T-helper 1 cell treated with Interleukin-12 subunit alpha and Interleukin-12 subunit beta and Interleukin-4 antibody, amounts not matched to agents 30 ng/mL and 1 ng/mL, for 36 hours (primary cell): ENCODE measurements at regions not wholly inside any gene's neighbourhood (a gene's known extent, or its start where the extent isn't known, plus 50 kb on each side); places are given as distances from the start of the nearest gene placed in this dataset.

Experiments used
- intact Hi-C: fragments of 100-400 bp; cut with micrococcal nuclease; formaldehyde crosslinking; loops from one replicate; pipeline ENCODE4 v1.15.1; 2024

DNA sequence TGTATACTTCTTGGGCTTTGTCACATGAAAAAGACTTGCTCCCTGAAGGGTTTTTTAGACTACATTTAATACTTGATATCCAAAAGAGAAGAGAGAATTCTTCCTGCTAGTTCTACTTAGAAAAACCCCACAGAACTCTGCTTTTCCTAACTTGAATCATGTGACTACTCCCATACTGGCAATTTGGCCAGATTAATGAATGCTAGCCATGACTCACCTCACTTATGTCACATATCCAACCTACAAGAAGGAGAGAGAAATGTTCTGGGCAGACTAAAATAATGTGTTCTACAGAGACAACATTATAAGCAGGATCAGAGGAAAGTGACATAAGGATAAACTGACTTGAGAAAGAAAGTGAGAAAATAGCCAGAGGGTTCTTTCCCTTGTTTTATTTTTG is 249.3 kb upstream of the GULP1 start:
- intact Hi-C loops = no loop called here

DNA sequence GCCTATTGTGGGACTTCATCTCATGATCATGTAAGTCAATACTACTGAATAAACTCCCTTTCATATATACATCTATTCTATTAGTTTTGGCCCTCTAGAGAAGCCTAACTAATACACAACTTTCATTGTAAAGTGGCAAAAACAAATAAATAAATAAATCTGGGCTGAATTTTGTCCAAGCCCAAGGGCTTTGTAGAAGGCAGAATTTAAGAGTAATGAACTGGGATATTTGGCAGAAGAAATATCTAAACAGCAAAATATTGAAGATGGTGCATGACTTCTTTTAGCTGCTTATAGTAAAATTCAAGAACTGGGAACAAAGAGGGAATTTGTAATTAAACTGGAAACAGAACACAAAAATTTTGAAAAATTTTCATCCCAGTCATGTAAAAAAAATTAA is 246.7 kb upstream of the GULP1 start:
- intact Hi-C loops = no loop called here

DNA sequence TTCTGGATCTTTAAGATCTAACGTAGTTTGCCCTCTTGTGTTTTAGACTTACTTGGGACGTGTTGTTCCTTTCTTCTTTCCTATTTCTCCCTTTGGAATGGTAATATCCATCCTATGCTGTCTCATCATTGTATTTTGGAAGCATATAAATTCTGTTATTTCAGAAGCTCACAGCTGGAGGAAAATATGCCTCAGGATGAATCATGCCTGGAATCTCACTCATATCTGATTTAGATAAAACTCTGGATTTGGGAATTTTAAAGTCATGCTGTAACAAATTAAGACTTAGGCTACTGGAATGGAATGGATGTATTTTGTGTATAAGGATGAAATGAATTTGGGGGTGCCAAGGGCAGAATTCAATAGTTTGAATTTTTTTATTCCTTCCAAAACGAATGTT is 245.2 kb upstream of the GULP1 start:
- intact Hi-C loops = no loop called here

DNA sequence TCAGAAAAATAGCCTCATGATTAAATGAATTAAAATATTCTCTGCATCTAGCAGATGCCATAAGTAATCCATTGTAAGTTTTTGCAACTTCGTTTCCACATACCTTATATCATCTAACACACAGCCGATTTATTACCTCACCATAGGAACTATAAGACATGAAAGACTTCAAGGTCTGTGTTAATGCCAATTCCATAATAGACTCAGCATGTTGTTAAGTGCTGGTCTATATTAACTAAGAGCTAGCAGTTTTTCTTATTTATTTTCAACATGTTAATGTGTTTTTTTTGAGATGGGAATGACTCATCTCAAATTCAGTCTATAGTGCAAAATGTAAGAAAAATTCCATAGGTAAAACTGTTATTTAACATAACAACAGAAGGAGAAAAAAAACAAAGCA is 243.9 kb upstream of the GULP1 start:
- intact Hi-C loops = no loop called here

DNA sequence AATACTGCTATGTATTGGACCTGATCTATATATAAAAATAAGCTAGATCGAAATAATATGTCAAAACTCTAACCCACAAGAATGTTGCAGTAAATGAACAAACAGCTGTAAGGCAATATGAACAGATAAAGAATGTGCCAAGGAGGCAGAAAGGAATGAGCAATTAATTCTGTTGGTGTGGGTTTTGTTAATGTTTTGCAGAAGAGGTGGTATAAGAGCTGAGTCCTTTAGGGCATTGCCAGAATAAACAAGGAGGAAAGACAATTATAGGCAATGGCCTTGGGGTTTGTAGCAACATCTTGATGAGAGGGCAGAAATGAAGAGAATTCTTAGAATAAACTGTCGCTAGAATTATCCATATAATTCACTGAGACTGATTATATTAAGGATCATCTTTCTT is 240.9 kb upstream of the GULP1 start:
- intact Hi-C loops = no loop called here

DNA sequence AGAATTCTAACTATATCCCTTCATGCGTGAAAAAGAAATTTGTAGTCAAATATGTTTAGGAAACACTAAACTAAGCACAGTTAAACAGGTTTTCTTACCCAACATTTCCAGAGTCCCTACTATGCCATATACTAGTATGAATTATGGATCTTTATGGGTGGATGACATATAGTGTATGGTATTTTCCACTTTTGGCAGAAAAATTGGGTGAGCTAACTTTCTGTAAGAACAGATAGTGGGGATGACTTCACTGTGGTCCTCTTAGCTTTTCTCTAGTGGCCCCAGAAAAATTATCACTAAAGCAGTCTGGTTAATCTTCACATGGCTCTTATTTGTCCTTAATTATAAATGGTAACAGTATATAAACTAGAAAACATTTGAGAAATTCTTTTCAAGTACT is 240.0 kb upstream of the GULP1 start:
- intact Hi-C loops = no loop called here

DNA sequence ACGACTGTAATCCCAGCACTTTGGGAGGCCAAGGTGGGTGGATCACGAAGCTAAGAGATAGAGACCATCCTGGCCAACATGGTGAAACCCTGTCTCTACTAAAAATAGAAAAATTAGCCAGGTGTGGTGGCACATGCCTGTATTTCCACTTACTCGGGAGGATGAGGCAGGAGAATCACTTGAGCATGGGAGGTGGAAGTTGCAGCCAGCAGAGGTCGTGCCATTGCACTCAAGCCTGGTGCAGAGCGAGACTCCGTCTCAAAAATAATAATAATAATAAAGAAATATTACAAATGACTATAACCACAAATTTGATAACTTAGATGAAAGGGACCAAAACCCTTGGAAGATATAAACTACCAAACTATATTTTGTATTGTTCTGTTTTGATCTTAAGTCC is 226.3 kb upstream of the GULP1 start:
- intact Hi-C loops = no loop called here

DNA sequence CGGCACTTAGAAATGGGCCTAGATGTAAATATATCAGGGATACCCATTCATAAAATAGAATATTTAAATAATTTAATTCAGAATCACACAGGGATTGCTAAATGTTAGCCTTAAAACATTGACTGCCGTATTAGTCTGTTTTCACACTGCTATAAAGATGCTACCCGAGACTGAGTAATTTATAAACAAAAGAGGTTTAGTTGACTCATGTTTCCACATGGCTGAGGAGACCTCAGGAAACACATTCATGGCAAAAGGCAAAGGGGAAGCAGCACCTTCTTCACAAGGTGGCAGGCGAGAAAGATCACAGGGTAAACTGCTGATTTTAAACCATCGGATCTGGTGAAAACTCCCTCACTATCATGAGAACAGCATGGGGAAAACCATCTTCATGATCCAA is 223.6 kb upstream of the GULP1 start:
- intact Hi-C loops = no loop called here

DNA sequence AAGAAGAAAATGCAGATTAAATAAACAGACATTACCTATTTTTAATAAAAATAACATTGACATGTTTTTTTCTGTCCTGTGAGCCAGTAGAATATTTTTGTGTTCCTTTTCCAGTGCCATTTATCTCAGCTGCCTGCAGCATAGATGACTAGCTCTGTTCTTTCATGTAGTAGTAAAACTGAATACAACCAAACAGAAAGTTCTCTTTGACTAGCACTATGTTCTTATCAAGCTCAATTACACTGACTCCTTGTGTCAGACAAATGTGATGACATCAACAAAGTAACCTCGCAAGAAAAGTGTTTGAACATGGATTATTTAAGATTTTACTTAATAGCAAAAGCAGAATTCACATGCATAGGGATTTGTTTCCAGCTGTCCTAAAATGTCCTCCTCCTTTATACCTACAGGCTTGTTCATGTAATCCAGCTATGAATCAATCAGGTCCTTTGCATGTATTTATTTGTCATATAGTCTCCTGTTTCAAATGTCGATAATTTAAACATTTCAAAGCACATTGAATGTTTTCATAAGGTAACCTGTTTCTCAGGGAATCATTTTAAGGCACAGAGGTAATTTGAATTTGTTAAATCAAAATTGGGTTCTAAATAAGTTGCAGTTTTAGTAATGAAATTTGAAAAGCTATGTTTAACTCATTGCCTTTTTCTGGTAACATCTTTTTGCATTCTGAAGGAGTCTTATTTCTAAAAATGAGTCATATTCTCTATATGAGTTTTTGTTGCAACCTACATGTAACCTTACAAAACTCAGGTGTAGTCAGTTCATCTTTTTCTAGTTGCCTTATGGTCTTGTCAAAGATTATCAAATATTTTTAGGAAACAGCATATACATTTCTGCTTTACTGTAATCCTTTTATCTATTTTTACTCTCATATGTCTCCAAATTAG is 215.3 kb upstream of the GULP1 start:
- intact Hi-C loops = no loop called here

DNA sequence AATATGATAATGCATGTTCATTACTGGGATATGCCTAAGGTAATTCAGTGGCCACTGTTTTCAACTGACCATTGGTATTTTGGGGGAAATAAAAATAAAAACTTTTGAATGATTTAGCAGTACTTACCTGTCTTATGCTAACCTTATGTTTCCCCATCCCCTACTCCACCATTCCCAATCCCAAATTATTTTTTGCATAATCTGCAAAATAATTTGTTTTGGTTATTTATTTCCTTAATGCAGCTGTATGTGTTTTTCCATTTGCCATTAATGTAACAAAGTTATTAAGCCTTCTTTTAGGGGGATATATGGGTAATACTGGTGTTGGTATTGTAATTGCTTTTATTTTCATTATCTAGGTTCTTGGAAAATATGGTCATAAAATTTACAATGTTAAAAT is 213.9 kb upstream of the GULP1 start:
- intact Hi-C loops = no loop called here

DNA sequence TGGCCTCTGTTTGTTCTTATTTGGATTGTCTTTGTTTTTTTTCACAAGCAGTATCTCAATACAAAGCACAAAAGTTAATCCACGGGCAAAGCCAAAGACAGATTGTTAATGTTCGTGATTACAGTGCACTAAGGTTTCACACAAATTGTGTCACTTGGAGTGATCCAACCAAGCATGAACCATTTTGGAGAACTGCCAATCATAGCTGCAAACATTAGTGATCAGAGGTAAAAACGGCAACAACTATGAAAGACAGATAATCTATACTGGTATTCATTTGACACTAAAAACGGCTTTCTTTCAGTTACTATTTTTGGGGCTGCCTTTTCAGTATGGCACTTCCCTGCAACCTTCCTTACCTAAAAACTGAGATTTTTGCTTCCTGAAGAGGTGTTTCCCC is 213.1 kb upstream of the GULP1 start:
- intact Hi-C loops = no loop called here

DNA sequence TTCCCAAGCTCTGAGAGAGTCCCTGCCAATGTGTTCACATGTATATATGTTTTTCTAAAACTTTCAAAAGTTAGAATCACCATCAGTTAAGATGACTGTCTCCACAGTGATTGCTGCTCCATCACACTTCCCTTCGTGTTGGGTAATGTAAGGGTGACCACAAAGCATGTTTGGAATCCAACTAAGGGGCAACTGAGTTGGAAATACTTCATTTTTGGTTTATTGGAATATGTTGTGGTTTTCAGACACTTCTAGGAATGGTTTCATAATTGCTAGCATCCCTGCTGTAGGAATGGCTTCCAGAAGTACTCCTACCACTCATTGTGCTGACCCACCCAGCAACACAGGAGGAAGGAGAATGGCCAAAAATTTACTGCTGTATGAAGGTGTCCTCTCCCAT is 212.5 kb upstream of the GULP1 start:
- intact Hi-C loops = no loop called here

DNA sequence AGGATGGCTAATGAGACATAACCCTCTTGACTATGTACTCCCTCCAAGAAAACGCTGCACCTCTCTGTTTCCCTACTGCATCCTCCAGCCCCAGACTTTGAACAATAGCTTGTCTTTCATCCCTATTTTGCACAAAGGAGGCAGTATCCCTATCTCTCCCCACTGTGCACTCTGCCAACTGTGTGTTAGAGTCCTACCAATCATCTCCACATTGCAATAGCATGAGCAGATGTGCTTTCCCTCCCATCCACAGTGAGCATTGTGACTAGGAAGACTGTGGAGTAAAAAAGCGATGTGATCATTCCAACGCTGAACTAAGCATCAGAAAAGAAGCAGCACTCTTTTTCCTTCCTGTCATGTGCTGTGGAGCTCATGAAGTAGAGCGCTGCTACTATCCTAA is 206.3 kb upstream of the GULP1 start:
- intact Hi-C loops = no loop called here

DNA sequence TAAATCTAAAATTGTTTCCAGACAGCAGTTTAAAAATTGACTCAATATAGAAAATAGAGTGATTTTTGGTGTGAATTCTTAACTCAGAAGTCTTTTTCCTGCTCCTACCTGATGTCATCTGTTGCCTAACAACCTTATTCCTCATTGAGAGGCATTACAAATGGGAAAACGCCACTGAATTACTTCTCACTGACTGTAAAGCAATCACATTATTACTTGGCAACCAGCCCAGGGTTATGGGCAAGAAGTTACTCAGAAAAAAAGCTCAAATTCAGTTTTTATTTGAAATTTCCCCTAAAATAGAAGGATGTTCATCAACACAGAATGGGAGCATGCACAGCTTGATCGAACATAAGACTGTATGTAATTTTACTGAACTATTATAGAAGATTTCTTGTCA is 201.8 kb upstream of the GULP1 start:
- intact Hi-C loops = no loop called here

DNA sequence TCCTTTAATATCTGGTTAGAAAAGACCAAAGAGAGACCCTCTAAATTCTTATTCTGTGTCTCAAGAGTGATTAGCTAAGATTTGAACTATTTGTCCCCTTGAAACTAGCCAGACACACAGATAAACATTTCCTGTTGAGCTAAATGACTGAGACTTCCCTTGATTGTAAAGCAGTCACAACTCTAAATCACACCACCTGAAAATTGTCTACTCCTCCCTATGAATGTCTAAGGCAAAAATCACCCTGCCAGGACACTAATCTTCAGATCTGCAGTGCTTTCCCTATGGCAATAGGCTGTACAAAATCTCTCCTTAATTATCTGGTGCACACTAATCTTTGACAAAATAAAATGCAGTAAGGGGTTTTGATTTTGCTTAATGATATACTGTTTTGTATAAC is 200.5 kb upstream of the GULP1 start:
- intact Hi-C loops = no loop called here

DNA sequence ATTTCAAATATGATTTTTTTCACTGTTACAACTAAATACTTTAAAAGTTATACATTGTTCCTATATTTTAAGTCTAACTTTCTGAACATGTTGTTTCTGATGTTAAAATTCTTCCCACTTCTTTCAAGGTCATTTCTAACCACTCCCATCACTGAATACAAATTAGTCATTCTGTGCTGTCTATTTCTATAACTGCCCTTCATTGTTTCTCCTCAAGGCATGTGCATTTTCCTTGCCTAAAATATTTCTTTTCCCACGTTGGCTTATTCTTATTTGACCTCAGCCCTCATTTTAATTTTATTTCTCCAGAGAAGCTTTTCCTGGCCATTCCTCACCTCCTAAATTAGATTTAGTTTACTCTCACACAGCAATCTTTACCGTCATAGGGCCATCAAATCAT is 198.9 kb upstream of the GULP1 start:
- intact Hi-C loops = no loop called here

DNA sequence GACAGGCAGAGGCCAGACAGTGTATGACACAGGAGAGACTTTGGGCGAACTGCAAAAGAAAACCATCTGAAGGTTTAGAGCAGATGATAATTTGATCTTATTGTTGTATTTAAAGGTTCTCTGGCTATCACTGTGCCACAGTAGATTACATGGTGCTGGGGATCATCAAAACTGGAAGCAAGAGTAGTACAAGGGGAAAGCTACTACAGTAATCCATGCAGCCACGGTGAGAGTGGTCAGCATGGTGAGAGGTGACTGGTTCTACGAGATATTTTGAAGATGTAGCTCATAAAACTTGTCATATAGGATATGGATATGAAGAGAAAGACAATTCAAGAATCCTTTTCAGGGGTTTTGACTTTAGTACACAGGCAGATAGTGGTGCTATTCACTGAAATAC is 194.8 kb upstream of the GULP1 start:
- intact Hi-C loops = no loop called here

DNA sequence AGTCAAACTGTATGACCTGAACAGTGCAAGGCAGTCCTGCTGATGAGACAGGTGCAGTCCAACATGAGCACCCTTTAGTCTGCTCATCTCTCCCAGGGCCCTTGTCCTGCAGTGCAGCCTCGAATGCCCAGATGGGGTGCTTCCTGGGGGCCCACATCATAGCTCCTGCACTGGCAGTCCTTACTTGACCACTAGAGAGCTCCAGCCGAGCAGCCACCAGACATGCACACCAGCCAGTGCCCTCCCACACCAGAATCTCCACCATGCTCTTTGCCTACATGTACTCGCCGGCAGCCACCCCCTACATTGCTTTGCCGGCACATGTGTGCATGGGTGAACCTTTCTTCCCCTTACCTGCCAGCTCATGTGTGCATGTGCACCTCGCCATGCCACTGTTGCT is 188.8 kb upstream of the GULP1 start:
- intact Hi-C loops = no loop called here

DNA sequence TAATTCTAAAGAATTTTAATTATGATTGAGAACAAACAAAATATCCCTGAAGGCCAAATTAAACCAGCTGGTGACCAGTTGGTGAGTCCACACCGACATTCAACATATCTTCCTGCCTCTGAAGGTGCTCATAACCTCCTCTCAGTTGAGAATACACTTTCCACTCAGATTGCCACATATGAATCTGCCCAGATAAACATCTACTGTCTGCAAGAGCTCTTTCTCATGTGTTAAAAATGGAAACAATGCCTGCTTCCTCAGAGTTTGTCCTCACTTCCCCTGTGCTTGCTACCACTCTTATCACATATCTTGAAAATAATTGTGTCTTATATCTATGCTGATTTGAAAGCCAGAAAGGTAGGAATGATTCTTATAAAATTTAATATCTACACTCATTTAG is 177.7 kb upstream of the GULP1 start:
- intact Hi-C loops = no loop called here

DNA sequence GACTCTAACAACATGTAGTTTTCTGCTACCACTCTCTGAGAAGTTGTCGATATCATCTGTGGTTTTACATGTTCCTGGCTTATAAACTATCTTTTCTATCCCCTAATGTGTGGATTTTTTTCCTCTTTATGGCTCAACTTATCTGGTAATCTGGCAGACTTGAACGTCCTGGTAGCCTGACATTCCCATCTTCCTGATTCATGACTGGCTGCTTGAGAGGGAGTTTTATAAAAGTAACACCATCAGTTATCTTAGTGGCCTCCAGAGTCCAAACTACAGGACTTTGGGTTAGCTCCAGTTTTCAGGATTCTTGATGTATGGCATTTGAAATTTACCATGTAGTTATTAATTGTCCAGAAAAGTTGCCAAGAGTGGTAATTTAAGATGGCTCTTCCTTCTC is 174.0 kb upstream of the GULP1 start:
- intact Hi-C loops = no loop called here

DNA sequence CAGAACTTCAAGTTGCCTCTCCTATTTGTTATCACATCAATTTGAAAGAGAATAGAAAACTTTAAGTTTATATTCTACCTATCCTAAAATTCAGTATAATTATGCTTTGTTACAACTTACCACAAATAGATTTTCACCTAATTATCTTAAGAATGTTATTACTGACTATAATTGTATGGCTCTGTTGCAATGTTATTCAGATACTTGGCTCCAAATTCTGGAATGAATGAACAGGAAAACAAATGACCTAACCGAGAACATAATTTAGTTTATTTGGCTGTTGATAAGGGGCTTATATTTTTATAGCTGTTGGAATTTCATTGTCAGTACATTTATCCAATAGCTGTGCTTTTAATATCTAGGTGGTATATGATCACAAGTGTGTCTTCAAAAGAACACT is 173.2 kb upstream of the GULP1 start:
- intact Hi-C loops = no loop called here

DNA sequence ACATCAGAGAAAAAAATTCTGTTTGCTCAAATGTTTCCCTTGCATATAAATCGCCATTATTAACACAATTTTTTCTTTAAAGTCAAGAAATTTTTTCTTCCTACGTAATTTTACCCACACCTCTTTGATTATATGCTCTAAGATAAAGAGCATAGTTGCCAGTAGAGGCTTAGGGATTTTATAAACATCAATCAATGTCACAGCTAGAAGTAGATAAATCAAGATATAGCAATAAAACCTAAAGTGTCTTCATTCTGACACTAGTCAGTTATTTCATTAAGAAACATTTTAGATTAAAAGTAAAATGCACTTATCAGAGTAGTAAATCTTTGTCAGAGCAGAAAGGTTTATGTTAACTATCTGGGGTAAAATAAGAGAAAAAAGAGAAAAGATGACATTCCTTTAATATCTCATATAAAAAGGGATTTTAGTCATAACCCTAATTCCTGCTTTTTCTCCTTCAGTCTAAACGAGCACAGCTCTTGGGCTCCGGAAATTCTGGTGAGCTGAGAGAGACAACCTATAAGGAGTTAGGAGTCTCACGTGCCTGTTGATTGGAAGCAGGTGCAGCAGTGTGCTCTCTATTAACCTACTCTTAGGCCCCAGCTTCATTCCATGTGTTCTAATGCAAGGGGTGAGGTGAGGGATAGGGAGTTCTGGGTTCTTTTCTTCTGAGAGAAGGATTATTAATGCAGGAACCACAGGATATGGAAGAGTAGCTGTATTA is 172.4 kb upstream of the GULP1 start:
- intact Hi-C loops = no loop called here

DNA sequence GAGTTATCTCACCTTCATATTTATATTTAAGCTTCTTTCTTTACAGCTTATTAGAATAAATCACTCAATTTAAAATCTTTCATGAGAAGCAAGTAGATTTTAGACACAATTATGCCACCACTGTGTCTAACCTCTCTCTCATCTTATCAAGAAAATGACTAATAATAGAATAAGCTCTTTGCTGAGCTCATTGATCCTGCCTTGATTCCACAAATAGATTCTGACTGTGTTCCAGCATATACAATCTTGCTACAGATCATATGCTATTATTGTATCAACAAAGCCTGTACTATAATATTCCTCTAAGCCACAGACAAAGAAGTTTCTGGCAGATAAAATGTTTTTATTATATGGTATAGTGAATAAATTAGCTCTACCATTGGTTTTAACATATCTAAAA is 168.7 kb upstream of the GULP1 start:
- intact Hi-C loops = no loop called here
